ENCODE measurements at regions not wholly inside any gene's neighbourhood (a gene's known extent, or its start where the extent isn't known, plus 50 kb on each side); places are given as distances from the start of the nearest gene placed in this dataset.

DNA sequence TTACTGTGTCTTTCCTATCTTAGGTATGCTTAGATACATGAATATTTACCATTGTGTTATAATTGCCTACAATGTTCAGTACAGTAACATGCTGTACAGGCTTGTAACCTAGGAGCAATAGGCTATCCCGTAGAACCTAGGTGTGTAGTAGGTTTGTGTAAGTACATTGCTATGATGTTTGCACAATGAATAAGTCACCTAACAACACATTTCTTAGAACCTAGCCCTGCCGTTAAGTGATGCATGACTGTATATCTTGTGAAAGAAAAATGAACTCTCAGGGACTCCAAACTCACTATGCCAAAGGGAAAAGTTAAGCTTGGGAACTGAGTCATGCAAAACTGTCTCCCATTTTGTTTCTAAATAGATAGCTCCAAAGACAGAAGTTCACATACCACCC is 91.5 kb upstream of the ACP3 start:
- Histone ChIP-seq H3K36me3 (replicated peaks in 1 of 2) (no peaks in the 10 kb centered on the region), H3K4me3 (no peak overlapping the region), H3K9me3 (replicated peaks in 1 of 3) (no peaks in the 10 kb centered on the region), H3K4me1 (replicated peaks in 1 of 2) (peaks cover 0 to 8% of the 10 kb centered on the region in 2 donors), H3K27me3 (no peaks in the 10 kb centered on the region), H3K27ac (no peak overlapping the region)
- intact Hi-C loops (cut with DNase I), result no loop called here
- WGBS, 4 donors, result 62 to 86% (median 74%) methylated on average over 2 of the region's 2 CpGs
- no peak for TF ChIP-seq CTCF (IDR thresholded peaks at IDR 0.05)
- TF ChIP-seq POLR2A (IDR thresholded peaks at IDR 0.05), result no peak
- DNase-seq, result no peak

DNA sequence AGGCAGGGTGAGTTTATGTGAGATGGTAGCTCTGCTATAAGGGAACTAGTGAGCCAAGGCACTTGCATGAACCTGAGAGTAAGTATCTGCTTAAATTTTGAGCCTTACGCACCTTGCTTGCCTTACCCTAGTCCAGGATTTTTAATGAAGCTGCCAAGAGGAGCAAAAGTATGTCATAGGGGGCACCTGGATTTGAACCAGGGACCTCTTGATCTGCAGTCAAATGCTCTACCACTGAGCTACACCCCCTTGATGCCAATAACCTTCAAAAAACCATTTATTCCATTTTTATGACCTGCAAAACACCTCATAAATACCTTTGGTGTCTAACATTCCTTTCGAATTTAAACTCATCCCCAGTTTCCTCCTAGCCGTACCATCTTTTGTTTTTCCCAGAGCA is 88.3 kb upstream of the ACP3 start:
- Histone ChIP-seq H3K4me3 (no peak overlapping the region), H3K9me3 (replicated peaks in 1 of 3) (no peaks in the 10 kb centered on the region), H3K4me1 (replicated peaks in 1 of 2) (no peaks in the 10 kb centered on the region), H3K27ac (no peak overlapping the region), H3K36me3 (replicated peaks in 1 of 2) (no peaks in the 10 kb centered on the region), H3K27me3 (no peaks in the 10 kb centered on the region)
- no peak for DNase-seq
- TF ChIP-seq POLR2A (IDR thresholded peaks at IDR 0.05), result no peak
- no peak for TF ChIP-seq CTCF (IDR thresholded peaks at IDR 0.05)
- intact Hi-C loops (cut with DNase I), result no loop called here
- 59 to 78% (median 61%) methylated on average over 3 of the region's 3 CpGs for WGBS, 4 donors

- intact Hi-C loops (cut with DNase I), result no loop called here
- H3K4me3 ChIP-seq, result no peak overlapping the region
- H3K4me1 ChIP-seq (replicated peaks in 1 of 2), result no peaks in the 10 kb centered on the region
- H3K36me3 ChIP-seq (replicated peaks in 1 of 2), result no peaks in the 10 kb centered on the region
- 72 to 81% (median 78%) methylated on average over 2 of the region's 2 CpGs for WGBS, 4 donors
- DNase-seq, result no peak
- no peaks in the 10 kb centered on the region for H3K27me3 ChIP-seq
- no peak overlapping the region for H3K27ac ChIP-seq
- no peaks in the 10 kb centered on the region for H3K9me3 ChIP-seq (replicated peaks in 1 of 3)
- TF ChIP-seq POLR2A (IDR thresholded peaks at IDR 0.05) (no peak), CTCF (IDR thresholded peaks at IDR 0.05) (no peak)
These were observed 87.6 kb upstream of the ACP3 start for GRCh38 chr3:132229641-132230040.

DNA sequence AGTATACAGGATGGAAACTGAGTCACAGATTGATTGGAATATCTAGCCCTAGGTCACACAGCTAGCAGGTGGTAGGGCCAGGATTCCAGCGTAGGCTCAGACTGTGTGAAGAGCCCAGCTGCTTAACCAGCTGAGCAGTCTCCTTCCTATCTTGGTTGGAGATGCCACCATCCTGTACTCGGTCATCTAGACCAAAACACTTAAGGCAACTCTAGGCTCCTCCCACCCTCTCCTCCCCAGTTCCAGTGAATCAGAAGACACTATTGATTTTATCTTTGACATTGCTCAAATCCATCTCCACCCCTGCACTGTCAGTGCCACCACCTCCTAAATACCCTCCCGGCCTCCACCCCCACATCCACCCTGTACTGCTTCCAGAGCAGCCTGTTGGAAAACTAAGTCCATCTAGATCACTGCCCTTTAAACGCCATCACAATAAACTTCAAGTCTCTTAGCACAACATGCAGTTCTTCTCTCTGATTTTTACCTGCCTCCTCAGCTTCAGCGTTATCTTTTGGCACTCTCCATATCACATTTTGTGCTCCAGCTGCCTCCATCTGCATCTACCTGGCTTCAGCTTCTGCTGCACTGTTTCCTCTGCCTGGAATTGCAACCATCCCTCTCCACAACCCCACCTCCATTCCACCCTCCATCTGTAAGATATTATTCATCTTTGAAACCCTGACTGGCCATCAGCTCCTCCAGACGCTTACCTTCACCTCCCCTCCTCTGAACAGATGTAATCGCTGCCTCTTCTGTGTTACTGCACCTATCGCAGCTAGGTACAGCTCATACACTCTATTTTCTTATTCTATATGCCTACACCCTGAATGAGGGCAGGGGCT is 86.8 kb upstream of the ACP3 start:
- no peaks in the 10 kb centered on the region for H3K36me3 ChIP-seq (replicated peaks in 1 of 2)
- intact Hi-C loops (cut with DNase I), result no loop called here
- no peak for TF ChIP-seq CTCF (IDR thresholded peaks at IDR 0.05)
- TF ChIP-seq POLR2A (IDR thresholded peaks at IDR 0.05), result no peak
- WGBS, 4 donors, result 81 to 92% (median 91%) methylated on average over 8 of the region's 8 CpGs
- no peaks in the 10 kb centered on the region for H3K9me3 ChIP-seq (replicated peaks in 1 of 3)
- no peaks in the 10 kb centered on the region for H3K27me3 ChIP-seq
- H3K27ac ChIP-seq, result no peak overlapping the region
- no peak overlapping the region for H3K4me3 ChIP-seq
- no peak for DNase-seq
- no peaks in the 10 kb centered on the region for H3K4me1 ChIP-seq (replicated peaks in 1 of 2)

All from adrenal gland (tissue), 9 donors.